ENCODE measurements at regions not wholly inside any gene's neighbourhood (a gene's known extent, or its start where the extent isn't known, plus 50 kb on each side); places are given as distances from the start of the nearest gene placed in this dataset.

DNA sequence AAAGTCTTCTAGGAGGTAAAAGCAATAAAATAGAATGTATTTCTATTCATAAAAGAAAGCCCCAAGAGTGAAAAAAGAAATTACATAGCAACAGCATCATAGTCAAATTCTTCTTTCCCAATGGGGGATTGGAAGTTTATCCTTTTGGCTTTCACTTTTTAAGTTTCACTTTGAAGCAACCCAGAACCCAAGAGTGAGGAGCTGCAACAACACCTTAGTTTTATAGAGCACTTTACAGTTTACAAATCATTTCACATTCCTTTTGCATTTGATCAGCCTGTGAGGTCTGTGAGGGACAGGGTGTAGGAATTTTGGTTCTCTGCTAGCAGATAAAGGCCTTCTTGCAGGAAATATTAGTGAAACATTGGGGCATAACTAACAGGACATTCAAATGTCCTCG is 112.0 kb upstream of the NDP start:
- TF ChIP-seq, protein P1, sequence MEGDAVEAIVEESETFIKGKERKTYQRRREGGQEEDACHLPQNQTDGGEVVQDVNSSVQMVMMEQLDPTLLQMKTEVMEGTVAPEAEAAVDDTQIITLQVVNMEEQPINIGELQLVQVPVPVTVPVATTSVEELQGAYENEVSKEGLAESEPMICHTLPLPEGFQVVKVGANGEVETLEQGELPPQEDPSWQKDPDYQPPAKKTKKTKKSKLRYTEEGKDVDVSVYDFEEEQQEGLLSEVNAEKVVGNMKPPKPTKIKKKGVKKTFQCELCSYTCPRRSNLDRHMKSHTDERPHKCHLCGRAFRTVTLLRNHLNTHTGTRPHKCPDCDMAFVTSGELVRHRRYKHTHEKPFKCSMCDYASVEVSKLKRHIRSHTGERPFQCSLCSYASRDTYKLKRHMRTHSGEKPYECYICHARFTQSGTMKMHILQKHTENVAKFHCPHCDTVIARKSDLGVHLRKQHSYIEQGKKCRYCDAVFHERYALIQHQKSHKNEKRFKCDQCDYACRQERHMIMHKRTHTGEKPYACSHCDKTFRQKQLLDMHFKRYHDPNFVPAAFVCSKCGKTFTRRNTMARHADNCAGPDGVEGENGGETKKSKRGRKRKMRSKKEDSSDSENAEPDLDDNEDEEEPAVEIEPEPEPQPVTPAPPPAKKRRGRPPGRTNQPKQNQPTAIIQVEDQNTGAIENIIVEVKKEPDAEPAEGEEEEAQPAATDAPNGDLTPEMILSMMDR (conservative IDR thresholded peaks at IDR 0.05; ENCODE audit: low read depth, low read length): no peak
- no peak for TF ChIP-seq EZH2 (IDR thresholded peaks at IDR 0.05; ENCODE audit: borderline replicate concordance, low read depth, low read length, poor library complexity, severe bottlenecking)
